ENCODE measurements at regions not wholly inside any gene's neighbourhood (a gene's known extent, or its start where the extent isn't known, plus 50 kb on each side); places are given as distances from the start of the nearest gene placed in this dataset.

DNA sequence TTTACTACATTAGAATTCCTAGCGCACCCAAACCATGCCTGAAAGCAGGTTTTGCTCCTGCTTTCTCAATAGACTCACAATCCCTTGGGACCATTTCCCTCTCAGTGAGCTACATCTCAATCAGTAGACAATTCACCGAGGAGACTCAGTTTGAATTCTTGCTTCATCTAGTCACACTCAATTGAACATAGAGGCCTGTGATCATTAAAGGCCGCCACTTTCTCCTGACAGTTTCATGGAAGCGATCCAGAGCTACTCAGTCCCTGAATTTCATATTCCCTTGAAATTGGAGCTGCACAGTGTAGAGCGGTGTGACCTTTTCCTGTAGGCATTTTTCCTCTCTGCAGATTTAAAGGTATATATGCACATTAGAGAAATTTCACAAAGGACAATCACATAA lies 193.9 kb upstream of the SPOCK3 start:
- Histone ChIP-seq H3K27me3 (ENCODE audit: low read depth) (no peaks in the 10 kb centered on the region), H3K4me1 (no peaks in the 10 kb centered on the region), H3K9me3 (replicated peaks) (peaks cover 20% of the 10 kb centered on the region), H3K4me3 (no peak overlapping the region), H3K36me3 (no peaks in the 10 kb centered on the region), H3K27ac (replicated peaks) (no peak overlapping the region)
- no peak for TF ChIP-seq CTCF (IDR thresholded peaks at IDR 0.05; ENCODE audit: borderline replicate concordance)
- DNase-seq = no peak
- intact Hi-C loops (cut with micrococcal nuclease) = no loop called here

DNA sequence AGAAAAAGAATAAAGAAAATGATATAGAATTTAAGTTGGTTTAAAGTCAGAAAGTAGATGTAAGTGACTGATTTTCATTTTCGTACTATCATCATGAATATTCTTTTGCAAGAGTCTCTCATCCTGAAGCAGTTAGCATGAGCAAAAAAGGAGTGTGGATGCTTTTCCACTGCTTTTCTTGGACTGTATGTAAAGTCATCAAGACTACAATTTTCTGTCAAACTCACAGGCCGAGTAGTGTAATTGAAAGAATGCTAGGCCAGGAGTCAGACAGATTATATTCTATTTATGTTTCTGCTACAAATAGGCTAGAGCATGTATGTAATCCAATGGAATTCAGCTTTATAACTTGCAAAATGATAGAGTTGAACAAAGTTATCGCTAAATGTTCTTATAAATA lies 197.1 kb upstream of the SPOCK3 start:
- Histone ChIP-seq H3K36me3 (no peaks in the 10 kb centered on the region), H3K4me3 (no peak overlapping the region), H3K4me1 (no peaks in the 10 kb centered on the region), H3K27ac (replicated peaks) (no peak overlapping the region), H3K27me3 (ENCODE audit: low read depth) (no peaks in the 10 kb centered on the region), H3K9me3 (replicated peaks) (peaks cover 23% of the 10 kb centered on the region)
- intact Hi-C loops (cut with micrococcal nuclease) = no loop called here
- TF ChIP-seq CTCF (IDR thresholded peaks at IDR 0.05; ENCODE audit: borderline replicate concordance) = no peak
- no peak for DNase-seq

- peaks cover 23% of the 10 kb centered on the region for H3K9me3 ChIP-seq (replicated peaks)
- intact Hi-C loops (cut with micrococcal nuclease) = no loop called here
- H3K4me3 ChIP-seq = no peak overlapping the region
- H3K36me3 ChIP-seq = no peaks in the 10 kb centered on the region
- DNase-seq = no peak
- TF ChIP-seq CTCF (IDR thresholded peaks at IDR 0.05; ENCODE audit: borderline replicate concordance) = no peak
- H3K27me3 ChIP-seq (ENCODE audit: low read depth) = no peaks in the 10 kb centered on the region
- H3K27ac ChIP-seq (replicated peaks) = no peak overlapping the region
- H3K4me1 ChIP-seq = no peaks in the 10 kb centered on the region
These were observed 201.5 kb upstream of the SPOCK3 start for GRCh38 chr4:167435786-167436185.

- no peaks in the 10 kb centered on the region for H3K9me3 ChIP-seq (replicated peaks)
- DNase-seq = no peak
- no peak overlapping the region for H3K4me3 ChIP-seq
- no peak overlapping the region for H3K27ac ChIP-seq (replicated peaks)
- H3K36me3 ChIP-seq = no peaks in the 10 kb centered on the region
- H3K27me3 ChIP-seq (ENCODE audit: low read depth) = no peaks in the 10 kb centered on the region
- no peak for TF ChIP-seq CTCF (IDR thresholded peaks at IDR 0.05; ENCODE audit: borderline replicate concordance)
- intact Hi-C loops (cut with micrococcal nuclease) = no loop called here
- no peaks in the 10 kb centered on the region for H3K4me1 ChIP-seq
These were observed 209.5 kb upstream of the SPOCK3 start for GRCh38 chr4:167443841-167444240.

DNA sequence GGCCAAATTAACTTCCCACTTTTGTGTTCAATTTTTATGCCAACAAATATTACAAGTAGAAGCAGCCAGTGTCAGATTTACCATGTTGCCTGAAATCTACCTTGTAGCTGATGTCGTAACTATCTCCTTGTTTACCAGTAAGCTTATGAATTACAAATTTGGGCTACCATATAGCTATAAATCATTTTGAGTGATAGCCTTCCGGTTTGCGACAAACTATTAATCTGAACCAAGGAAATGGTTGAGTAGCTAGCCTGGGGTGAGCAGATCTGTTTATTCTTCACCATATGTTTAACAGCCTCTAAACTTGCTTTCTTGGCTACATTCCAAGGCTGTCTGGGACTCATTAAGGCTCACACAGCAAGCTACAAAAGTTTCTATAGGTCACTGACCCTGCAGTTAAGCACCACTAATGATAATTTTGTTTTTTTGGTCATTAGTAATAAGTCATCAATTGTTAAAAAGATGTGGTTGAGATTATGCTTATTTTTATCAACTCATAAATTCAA lies 218.7 kb upstream of the SPOCK3 start:
- Histone ChIP-seq H3K36me3 (no peaks in the 10 kb centered on the region), H3K27ac (replicated peaks) (no peak overlapping the region), H3K27me3 (ENCODE audit: low read depth) (no peaks in the 10 kb centered on the region), H3K9me3 (replicated peaks) (no peaks in the 10 kb centered on the region), H3K4me3 (no peak overlapping the region), H3K4me1 (no peaks in the 10 kb centered on the region)
- no peak for TF ChIP-seq CTCF (IDR thresholded peaks at IDR 0.05; ENCODE audit: borderline replicate concordance)
- DNase-seq = no peak
- intact Hi-C loops (cut with micrococcal nuclease) = no loop called here

DNA sequence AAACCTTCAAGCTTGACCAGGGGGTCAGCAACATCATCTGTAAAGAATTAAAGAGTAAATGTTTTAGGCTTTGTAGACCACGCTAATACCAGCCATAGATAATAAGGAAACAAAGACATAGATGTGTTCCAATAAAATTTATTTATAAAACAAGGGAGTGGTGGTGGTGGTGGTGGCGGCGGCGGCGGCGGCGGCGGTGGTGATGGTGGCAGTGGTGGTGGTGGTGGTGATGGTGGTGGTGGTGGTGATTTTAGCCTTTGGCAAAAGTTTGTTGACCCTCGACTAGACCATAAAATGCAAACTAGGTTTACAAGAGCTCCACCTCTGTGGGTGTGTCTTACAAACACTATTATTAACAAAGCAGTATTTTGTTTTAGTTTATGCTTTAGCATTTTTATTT lies 222.3 kb upstream of the SPOCK3 start:
- H3K9me3 ChIP-seq (replicated peaks) = no peaks in the 10 kb centered on the region
- TF ChIP-seq CTCF (IDR thresholded peaks at IDR 0.05; ENCODE audit: borderline replicate concordance) = no peak
- H3K27me3 ChIP-seq (ENCODE audit: low read depth) = no peaks in the 10 kb centered on the region
- H3K4me1 ChIP-seq = no peaks in the 10 kb centered on the region
- intact Hi-C loops (cut with micrococcal nuclease) = no loop called here
- no peak overlapping the region for H3K4me3 ChIP-seq
- no peak overlapping the region for H3K27ac ChIP-seq (replicated peaks)
- no peaks in the 10 kb centered on the region for H3K36me3 ChIP-seq
- no peak for DNase-seq
